T-helper 1 cell treated with Interleukin-12 subunit alpha and Interleukin-12 subunit beta and Interleukin-4 antibody, amounts not matched to agents 30 μg/mL and 1 μg/mL, for 36 hours (primary cell): ENCODE measurements at regions not wholly inside any gene's neighbourhood (a gene's known extent, or its start where the extent isn't known, plus 50 kb on each side); places are given as distances from the start of the nearest gene placed in this dataset.

ENCODE experiments used
- H3K27ac Mint-ChIP-seq: one replicate; pipeline ENCODE4 v1.8.0; 2021; ENCODE audit warnings: mild to moderate bottlenecking, mixed read lengths
- H3K27me3 Mint-ChIP-seq: one replicate; pipeline ENCODE4 v1.8.0; 2021; ENCODE audit warnings: low read depth, mixed read lengths
- H3K36me3 Mint-ChIP-seq: one replicate; pipeline ENCODE4 v1.8.0; 2021; ENCODE audit warnings: low read depth, mixed read lengths
- H3K4me1 Mint-ChIP-seq: one replicate; pipeline ENCODE4 v1.8.0; 2021; ENCODE audit warnings: low read depth, mixed read lengths
- H3K4me3 Mint-ChIP-seq: one replicate; pipeline ENCODE4 v1.8.0; 2021; ENCODE audit warnings: mild to moderate bottlenecking, moderate library complexity, mixed read lengths
- H3K9me3 Mint-ChIP-seq: one replicate; pipeline ENCODE4 v1.8.0; 2021; ENCODE audit warnings: mixed read lengths

DNA sequence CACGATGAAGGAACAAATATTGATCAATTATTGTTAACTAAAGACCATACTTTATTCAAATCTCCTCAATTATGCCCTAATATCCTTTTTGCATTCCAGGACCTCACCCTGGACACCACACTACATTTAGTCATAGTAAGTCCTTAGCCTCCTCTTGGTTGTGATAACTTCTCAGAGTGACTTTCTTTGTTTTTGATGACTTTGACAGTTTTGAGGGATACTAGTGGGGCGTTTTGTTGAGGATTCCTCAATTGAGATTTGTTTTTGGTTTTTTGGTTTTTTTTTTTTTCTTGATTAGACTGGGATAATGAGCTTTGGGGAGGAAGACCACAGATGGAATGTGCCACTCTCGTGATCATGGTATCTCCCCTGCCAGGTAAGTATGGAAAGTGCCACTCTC, 105.5 kb downstream of the SOX9 start:
- Mint-ChIP-seq H3K27me3 (no peaks in the 10 kb centered on the region), H3K9me3 (no peaks in the 10 kb centered on the region), H3K36me3 (no peaks in the 10 kb centered on the region), H3K27ac (no peak overlapping the region), H3K4me3 (no peak overlapping the region), H3K4me1 (no peaks in the 10 kb centered on the region)

DNA sequence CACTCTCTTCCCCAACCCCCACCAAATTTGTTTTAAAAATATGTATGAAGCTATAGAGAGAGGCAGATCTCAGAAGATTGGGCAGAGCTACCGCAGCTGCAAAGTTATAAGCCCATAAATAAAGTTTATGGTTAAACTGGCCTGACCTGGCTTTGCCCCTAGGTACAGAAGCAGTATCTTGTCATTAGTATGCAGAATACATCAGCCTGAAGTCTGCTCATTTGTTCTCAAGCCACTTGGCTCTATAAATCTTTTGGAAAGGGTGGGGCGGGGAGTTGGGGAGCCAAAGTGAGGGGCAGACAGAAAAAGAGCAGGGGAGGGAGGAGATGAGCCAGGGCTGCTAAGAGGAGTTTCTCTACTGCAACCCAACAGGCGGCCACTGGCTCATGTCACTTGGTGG, 113.2 kb downstream of the SOX9 start:
- Mint-ChIP-seq H3K4me3 (no peak overlapping the region), H3K4me1 (no peaks in the 10 kb centered on the region), H3K27ac (no peak overlapping the region), H3K36me3 (no peaks in the 10 kb centered on the region), H3K9me3 (no peaks in the 10 kb centered on the region), H3K27me3 (no peaks in the 10 kb centered on the region)

- Mint-ChIP-seq H3K4me3 (no peak overlapping the region), H3K4me1 (no peaks in the 10 kb centered on the region), H3K36me3 (no peaks in the 10 kb centered on the region), H3K27ac (no peak overlapping the region), H3K27me3 (no peaks in the 10 kb centered on the region), H3K9me3 (peaks cover 3% of the 10 kb centered on the region)
Measured at GRCh38 chr17:72234985-72235384, 114.2 kb downstream of the SOX9 start.

DNA sequence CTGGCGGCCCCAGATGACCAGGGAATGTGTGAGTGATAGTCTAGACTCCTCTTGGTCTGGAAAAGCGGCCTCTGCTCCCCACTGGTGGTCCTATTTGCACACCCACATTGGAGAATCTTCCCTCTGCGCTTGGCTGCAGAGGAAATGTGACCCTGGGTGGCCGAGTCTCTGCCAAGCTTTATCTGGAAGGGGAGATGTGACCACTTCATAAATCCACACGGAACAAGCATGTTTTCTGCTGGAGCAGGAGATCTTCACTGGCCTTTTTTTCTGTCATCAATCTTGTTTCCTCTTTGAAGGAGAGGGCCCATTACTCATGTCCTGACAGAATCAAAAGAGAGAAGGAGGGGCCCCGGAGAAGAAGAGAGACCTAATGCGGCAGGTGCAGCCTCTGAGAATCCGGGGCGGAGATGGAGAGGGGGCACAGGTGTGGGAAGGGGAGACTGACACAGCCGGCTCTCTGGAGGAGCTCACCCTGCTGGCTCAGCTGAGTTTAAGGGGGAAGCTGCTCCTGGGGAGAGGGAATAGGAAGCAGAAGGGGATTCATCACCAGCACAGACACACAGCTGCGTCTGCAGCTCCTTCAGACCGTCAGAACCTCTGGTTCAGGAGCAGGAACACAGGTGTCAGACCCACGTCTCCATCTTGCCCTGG, 116.3 kb downstream of the SOX9 start:
- no peaks in the 10 kb centered on the region for H3K4me1 Mint-ChIP-seq
- H3K36me3 Mint-ChIP-seq, result no peaks in the 10 kb centered on the region
- no peaks in the 10 kb centered on the region for H3K27me3 Mint-ChIP-seq
- no peak overlapping the region for H3K4me3 Mint-ChIP-seq
- H3K9me3 Mint-ChIP-seq, result peaks cover 9% of the 10 kb centered on the region
- H3K27ac Mint-ChIP-seq, result no peak overlapping the region

DNA sequence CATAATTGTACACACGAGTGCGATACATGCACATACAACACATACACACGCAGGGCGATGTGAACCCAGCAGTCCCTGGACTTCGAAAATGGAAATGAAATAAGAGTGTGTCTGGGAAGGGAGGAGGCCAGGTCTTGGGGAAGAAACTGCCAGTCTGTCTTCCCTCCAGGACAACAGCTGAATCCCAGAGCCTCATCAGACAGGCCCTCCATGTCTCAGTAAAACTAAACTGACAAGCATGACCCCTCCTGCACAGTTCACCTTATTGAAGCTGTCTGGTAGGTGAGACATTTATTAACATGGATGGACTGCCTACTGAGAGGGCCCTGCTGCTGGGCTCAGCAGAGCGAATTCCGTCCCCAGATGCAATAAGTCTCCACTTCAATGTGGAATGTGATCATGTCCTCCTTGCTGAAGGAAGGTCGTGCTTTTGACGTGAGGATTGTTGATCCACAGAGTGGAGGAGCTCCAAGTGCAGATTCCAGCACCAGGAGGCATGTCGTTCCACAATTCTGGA, 117.4 kb downstream of the SOX9 start:
- H3K9me3 Mint-ChIP-seq, result peaks cover 16% of the 10 kb centered on the region
- no peaks in the 10 kb centered on the region for H3K27me3 Mint-ChIP-seq
- H3K27ac Mint-ChIP-seq, result no peak overlapping the region
- no peaks in the 10 kb centered on the region for H3K4me1 Mint-ChIP-seq
- no peaks in the 10 kb centered on the region for H3K36me3 Mint-ChIP-seq
- H3K4me3 Mint-ChIP-seq, result no peak overlapping the region

DNA sequence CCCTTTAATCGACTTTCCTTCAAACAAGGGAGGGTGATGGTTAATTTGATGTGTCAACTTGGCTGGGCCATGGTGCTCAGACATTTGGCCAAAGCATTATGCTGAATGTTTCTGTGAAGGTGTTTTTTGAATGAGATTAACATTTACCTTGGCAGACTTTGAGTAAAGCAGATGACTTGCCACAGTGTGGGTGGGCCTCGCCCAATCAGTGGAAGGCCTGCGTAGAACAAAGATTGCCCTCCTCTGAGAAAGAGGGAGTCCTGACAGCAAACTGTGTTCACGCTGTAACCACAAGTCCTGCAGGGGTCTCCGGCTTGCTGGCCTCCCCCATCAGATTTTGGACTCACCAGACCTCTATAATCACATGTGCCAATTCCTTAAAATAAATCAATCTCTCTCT, 118.7 kb downstream of the SOX9 start:
- Mint-ChIP-seq H3K27ac (no peak overlapping the region), H3K4me3 (no peak overlapping the region), H3K4me1 (no peaks in the 10 kb centered on the region), H3K27me3 (no peaks in the 10 kb centered on the region), H3K36me3 (no peaks in the 10 kb centered on the region), H3K9me3 (peaks cover 29% of the 10 kb centered on the region)

GRCh38 chr17:72240333-72240732, 119.5 kb downstream of the SOX9 start:
- Mint-ChIP-seq H3K27me3 (no peaks in the 10 kb centered on the region), H3K9me3 (peaks cover 33% of the 10 kb centered on the region), H3K36me3 (no peaks in the 10 kb centered on the region), H3K27ac (no peak overlapping the region), H3K4me3 (no peak overlapping the region), H3K4me1 (no peaks in the 10 kb centered on the region)

- Mint-ChIP-seq H3K27ac (no peak overlapping the region), H3K4me1 (no peaks in the 10 kb centered on the region), H3K36me3 (no peaks in the 10 kb centered on the region), H3K4me3 (no peak overlapping the region), H3K27me3 (no peaks in the 10 kb centered on the region), H3K9me3 (peaks cover 33% of the 10 kb centered on the region)
Measured at GRCh38 chr17:72244494-72244893, 123.7 kb downstream of the SOX9 start.

GRCh38 chr17:72244956-72245355, 124.1 kb downstream of the SOX9 start:
- Mint-ChIP-seq H3K27me3 (no peaks in the 10 kb centered on the region), H3K36me3 (no peaks in the 10 kb centered on the region), H3K27ac (no peak overlapping the region), H3K9me3 (peaks cover 30% of the 10 kb centered on the region), H3K4me3 (no peak overlapping the region), H3K4me1 (no peaks in the 10 kb centered on the region)

GRCh38 chr17:72249441-72249840, 128.6 kb downstream of the SOX9 start:
- no peaks in the 10 kb centered on the region for H3K4me1 Mint-ChIP-seq

DNA sequence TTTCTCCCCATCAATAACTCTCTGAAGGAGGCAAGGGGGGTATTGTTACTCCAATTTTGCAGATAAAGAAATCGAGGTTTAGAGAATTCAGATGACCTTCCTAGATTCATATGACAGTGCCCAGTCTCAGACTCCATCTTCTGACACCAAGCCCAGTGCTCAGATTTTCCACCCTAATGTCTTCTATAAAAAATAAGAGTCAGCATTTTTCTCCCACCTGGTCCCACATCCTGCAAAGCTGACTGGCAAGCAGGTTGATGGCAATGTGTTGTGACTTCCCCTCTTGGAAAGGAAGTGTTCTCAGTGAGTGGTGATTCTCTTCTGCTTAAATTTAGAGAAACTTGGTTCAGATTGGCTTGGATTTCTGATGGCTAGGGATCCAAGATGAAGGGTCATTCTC, 129.4 kb downstream of the SOX9 start:
- no peaks in the 10 kb centered on the region for H3K4me1 Mint-ChIP-seq
- H3K9me3 Mint-ChIP-seq, result peaks cover 4% of the 10 kb centered on the region
- H3K27me3 Mint-ChIP-seq, result no peaks in the 10 kb centered on the region
- no peak overlapping the region for H3K27ac Mint-ChIP-seq
- H3K36me3 Mint-ChIP-seq, result no peaks in the 10 kb centered on the region
- no peak overlapping the region for H3K4me3 Mint-ChIP-seq

More at GRCh38 chr17:72249441-72249840, 128.6 kb downstream of the SOX9 start:
- Mint-ChIP-seq H3K27ac (no peak overlapping the region), H3K9me3 (peaks cover 9% of the 10 kb centered on the region), H3K27me3 (no peaks in the 10 kb centered on the region), H3K4me3 (no peak overlapping the region), H3K36me3 (no peaks in the 10 kb centered on the region)

DNA sequence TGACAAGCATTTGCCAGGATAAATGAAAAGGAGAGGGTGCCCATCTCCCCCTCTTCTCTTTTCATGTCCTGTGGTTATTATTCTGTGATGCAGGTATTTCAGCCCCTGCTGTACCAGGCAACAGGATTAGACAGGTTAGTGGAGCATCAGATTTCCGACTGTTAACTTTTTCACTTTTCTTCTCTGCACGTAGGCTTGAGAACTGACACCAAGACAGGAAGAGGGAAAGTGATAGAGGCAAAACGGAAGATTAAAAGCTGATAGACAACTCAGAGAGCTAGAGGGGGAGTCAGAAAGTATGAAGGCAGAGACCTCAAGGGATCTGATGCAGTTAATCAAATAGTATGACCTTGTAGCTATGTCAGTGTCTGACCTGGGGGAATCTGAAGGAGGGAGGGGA, 132.8 kb downstream of the SOX9 start:
- Mint-ChIP-seq H3K4me3 (no peak overlapping the region), H3K9me3 (peaks cover 4% of the 10 kb centered on the region), H3K4me1 (no peaks in the 10 kb centered on the region), H3K36me3 (no peaks in the 10 kb centered on the region), H3K27ac (no peak overlapping the region), H3K27me3 (no peaks in the 10 kb centered on the region)

- Mint-ChIP-seq H3K27ac (no peak overlapping the region), H3K9me3 (peaks cover 4% of the 10 kb centered on the region), H3K36me3 (no peaks in the 10 kb centered on the region), H3K4me3 (no peak overlapping the region), H3K4me1 (no peaks in the 10 kb centered on the region), H3K27me3 (no peaks in the 10 kb centered on the region)
Measured at GRCh38 chr17:72254808-72255449, 134.1 kb downstream of the SOX9 start.

DNA sequence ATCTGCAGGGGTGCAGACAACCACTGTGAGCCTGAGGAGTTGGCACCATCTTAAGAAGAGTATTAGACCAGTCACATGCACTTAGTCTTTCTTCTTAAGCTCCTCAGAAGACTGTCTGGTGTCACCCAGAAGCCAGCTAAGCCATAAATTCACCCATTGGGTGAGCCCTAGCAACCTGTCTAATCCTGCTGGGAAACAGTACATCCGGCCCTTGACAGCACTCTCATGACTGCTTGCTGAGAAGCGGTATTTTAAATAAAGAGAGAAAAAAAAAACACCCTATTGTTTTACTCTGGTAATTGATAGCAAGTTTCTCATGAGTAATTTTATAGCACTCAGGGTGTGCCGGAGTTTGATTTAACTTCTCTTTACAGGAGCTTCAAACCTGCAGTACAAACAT, 134.7 kb downstream of the SOX9 start:
- no peak overlapping the region for H3K4me3 Mint-ChIP-seq
- H3K9me3 Mint-ChIP-seq, result peaks cover 4% of the 10 kb centered on the region
- H3K4me1 Mint-ChIP-seq, result no peaks in the 10 kb centered on the region
- H3K36me3 Mint-ChIP-seq, result no peaks in the 10 kb centered on the region
- H3K27me3 Mint-ChIP-seq, result no peaks in the 10 kb centered on the region
- no peak overlapping the region for H3K27ac Mint-ChIP-seq

DNA sequence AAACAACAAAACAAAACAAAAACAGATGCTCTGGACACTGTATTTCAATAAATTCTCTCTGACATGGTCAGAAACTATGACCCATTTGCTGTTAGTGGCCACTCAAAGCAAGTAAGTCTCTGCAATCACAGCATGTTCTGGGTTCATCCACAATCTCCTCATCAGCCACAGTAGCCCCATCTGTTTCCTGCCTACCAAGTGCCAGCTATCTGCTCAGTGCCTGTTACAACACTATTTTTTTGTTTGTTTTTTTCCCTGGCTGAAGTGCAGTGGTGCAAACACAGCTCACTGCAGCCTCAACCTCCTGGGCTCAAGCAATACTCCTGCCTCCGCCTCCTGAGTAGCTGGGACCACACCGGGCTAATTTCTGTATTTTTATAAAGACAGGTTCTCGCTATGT, 137.9 kb downstream of the SOX9 start:
- H3K27me3 Mint-ChIP-seq, result no peaks in the 10 kb centered on the region
- no peak overlapping the region for H3K4me3 Mint-ChIP-seq
- no peaks in the 10 kb centered on the region for H3K4me1 Mint-ChIP-seq
- H3K27ac Mint-ChIP-seq, result no peak overlapping the region
- no peaks in the 10 kb centered on the region for H3K36me3 Mint-ChIP-seq
- no peaks in the 10 kb centered on the region for H3K9me3 Mint-ChIP-seq
